Hepatocyte (in vitro differentiated cells): ENCODE measurements at regions not wholly inside any gene's neighbourhood (a gene's known extent, or its start where the extent isn't known, plus 50 kb on each side); places are given as distances from the start of the nearest gene placed in this dataset.
A peak's percentile ranks its signal among the peaks of the same experiment; 100 is the strongest.

ENCODE experiments used
- DNase-seq: peaks from one replicate; pipeline ENCODE4 v3.0.0-alpha.2; 2016; ENCODE audit warnings: low spot score
- H2AFZ ChIP-seq: fragments of 200-600 bp; sonication (generic); 2 replicates; pipeline ENCODE4 v1.6.0; 2016; ENCODE audit warnings: antibody characterized with exemption, mild to moderate bottlenecking
- H3K27ac ChIP-seq: fragments of 200-600 bp; sonication (generic); 2 replicates; pipeline ENCODE4 v1.5.1; 2016; ENCODE audit warnings: mild to moderate bottlenecking
- H3K27me3 ChIP-seq: fragments of 200-600 bp; sonication (generic); 2 replicates; pipeline ENCODE4 v1.6.1; 2016
- H3K36me3 ChIP-seq: fragments of 200-600 bp; sonication (generic); replicated peaks from 2 replicates; pipeline ENCODE4 v1.5.1; 2016; ENCODE audit warnings: low read depth; ENCODE audit not compliant: insufficient read depth
- H3K4me1 ChIP-seq: fragments of 200-600 bp; sonication (generic); 2 replicates; pipeline ENCODE4 v1.5.1; 2016; ENCODE audit warnings: mild to moderate bottlenecking, moderate library complexity; ENCODE audit not compliant: insufficient read depth
- H3K4me2 ChIP-seq: fragments of 200-600 bp; sonication (generic); 2 replicates; pipeline ENCODE4 v1.6.0; 2016
- H3K4me3 ChIP-seq: fragments of 200-600 bp; sonication (generic); 2 replicates; pipeline ENCODE4 v1.5.1; 2016; ENCODE audit warnings: mild to moderate bottlenecking
- H3K79me2 ChIP-seq: fragments of 200-600 bp; sonication (generic); 2 replicates; pipeline ENCODE4 v1.6.0; 2017; ENCODE audit warnings: mild to moderate bottlenecking
- H3K9me2 ChIP-seq: fragments of 200-600 bp; sonication (generic); replicated peaks from 2 replicates; pipeline ENCODE4 v1.6.0; 2017; ENCODE audit warnings: mild to moderate bottlenecking; ENCODE audit not compliant: insufficient read depth
- H3K9me3 ChIP-seq: fragments of 200-600 bp; sonication (generic); 2 replicates; pipeline ENCODE4 v1.5.1; 2016; ENCODE audit warnings: low read depth, mild to moderate bottlenecking
- H4K20me1 ChIP-seq: fragments of 200-600 bp; sonication (generic); 2 replicates; pipeline ENCODE4 v1.6.0; 2016; ENCODE audit warnings: mild to moderate bottlenecking; ENCODE audit not compliant: insufficient read depth, poor library complexity, severe bottlenecking
- EZH2 ChIP-seq: fragments of 200-600 bp; sonication (generic); IDR thresholded peaks from 2 replicates; pipeline ENCODE4 v1.6.1; 2016; ENCODE audit warnings: antibody characterized with exemption, mild to moderate bottlenecking, borderline replicate concordance
- EZH2phosphoT487 ChIP-seq: fragments of 200-600 bp; sonication (generic); IDR thresholded peaks from one replicate; pipeline ENCODE4 v1.6.1; 2018; ENCODE audit warnings: antibody characterized with exemption, mild to moderate bottlenecking, low read depth, moderate library complexity; ENCODE audit not compliant: unreplicated experiment, severe bottlenecking
- WGBS: methylation state at CpG from one replicate; pipeline ENCODE4 v1.1.6; 2016; ENCODE audit warnings: low lambda C conversion rate; ENCODE audit errors: missing lambda C conversion rate; 5-methylcytosine and 5-hydroxymethylcytosine counted together
- TF ChIP-seq, protein P1 (sequence below): fragments of 200-600 bp; sonication (generic); IDR thresholded peaks from 2 replicates; pipeline ENCODE4 v1.5.1; 2016; ENCODE audit warnings: antibody characterized with exemption, mild to moderate bottlenecking; ENCODE audit not compliant: poor library complexity

DNA sequence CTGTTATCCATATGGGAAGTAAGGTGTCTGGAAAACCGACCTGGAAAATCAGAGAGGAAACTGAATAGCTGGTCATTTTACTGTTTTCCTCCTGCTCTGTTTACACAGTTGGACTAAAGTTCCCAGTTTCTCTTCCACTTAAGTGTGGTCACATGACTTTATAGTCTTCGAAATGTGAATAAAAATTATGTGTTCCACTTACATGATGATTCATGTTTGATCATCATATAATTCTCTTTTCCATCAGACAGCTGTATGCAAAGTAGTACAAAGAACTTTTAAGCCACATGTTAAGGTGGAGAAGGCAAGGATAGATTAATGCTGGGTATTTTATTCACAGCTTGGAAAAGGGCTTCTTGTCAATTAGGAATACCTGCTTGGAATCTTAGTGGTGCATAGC is 525.5 kb upstream of the BCHE start:
- Histone ChIP-seq H3K9me2 (no peaks in the 10 kb centered on the region), H3K4me1 (no peaks in the 10 kb centered on the region), H3K27ac (no peak overlapping the region), H2AFZ (no peak overlapping the region), H3K4me2 (no peak overlapping the region), H4K20me1 (no peaks in the 10 kb centered on the region), H3K27me3 (no peaks in the 10 kb centered on the region), H3K36me3 (no peaks in the 10 kb centered on the region), H3K4me3 (no peak overlapping the region), H3K79me2 (no peaks in the 10 kb centered on the region), H3K9me3 (no peaks in the 10 kb centered on the region)
- TF ChIP-seq EZH2 (no peak), EZH2phosphoT487 (no peak)
- TF ChIP-seq, protein P1, sequence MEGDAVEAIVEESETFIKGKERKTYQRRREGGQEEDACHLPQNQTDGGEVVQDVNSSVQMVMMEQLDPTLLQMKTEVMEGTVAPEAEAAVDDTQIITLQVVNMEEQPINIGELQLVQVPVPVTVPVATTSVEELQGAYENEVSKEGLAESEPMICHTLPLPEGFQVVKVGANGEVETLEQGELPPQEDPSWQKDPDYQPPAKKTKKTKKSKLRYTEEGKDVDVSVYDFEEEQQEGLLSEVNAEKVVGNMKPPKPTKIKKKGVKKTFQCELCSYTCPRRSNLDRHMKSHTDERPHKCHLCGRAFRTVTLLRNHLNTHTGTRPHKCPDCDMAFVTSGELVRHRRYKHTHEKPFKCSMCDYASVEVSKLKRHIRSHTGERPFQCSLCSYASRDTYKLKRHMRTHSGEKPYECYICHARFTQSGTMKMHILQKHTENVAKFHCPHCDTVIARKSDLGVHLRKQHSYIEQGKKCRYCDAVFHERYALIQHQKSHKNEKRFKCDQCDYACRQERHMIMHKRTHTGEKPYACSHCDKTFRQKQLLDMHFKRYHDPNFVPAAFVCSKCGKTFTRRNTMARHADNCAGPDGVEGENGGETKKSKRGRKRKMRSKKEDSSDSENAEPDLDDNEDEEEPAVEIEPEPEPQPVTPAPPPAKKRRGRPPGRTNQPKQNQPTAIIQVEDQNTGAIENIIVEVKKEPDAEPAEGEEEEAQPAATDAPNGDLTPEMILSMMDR = no peak
- 85% methylated on average over 2 of the region's 2 CpGs for WGBS
- no peak for DNase-seq

GRCh38 chr3:166360720-166361119 is 523.5 kb upstream of the BCHE start:
- TF ChIP-seq EZH2phosphoT487 = no peak
- no peak for TF ChIP-seq EZH2
- Histone ChIP-seq H3K4me3 (no peak overlapping the region), H3K4me2 (no peak overlapping the region), H2AFZ (no peak overlapping the region), H3K27ac (no peak overlapping the region), H3K36me3 (no peaks in the 10 kb centered on the region), H3K4me1 (no peaks in the 10 kb centered on the region), H3K9me3 (no peaks in the 10 kb centered on the region), H3K79me2 (no peaks in the 10 kb centered on the region), H4K20me1 (no peaks in the 10 kb centered on the region), H3K27me3 (no peaks in the 10 kb centered on the region), H3K9me2 (no peaks in the 10 kb centered on the region)
- DNase-seq = no peak

DNA sequence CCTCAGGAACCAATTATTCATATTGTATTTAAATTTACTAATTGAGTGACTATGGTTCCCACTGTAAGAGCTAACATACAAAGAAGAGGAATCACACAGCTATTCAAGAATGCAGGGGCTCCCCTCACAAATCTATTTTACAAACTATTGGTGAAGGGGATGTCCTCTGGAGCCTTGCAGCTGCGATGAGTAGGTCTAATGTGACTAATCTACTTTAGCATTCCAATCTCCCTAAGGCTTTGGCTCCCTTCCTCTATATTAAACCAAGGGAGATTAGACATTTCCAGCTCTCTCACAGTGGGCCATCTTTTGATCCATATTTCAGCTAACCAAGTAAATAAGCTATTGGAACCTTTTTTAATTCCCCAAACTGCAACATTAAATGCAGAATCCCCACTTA is 514.2 kb upstream of the BCHE start:
- Histone ChIP-seq H3K27me3 (no peaks in the 10 kb centered on the region), H3K4me3 (no peak overlapping the region), H2AFZ (no peak overlapping the region), H3K9me3 (peaks cover 9% of the 10 kb centered on the region), H3K4me1 (no peaks in the 10 kb centered on the region), H4K20me1 (no peaks in the 10 kb centered on the region), H3K79me2 (no peaks in the 10 kb centered on the region), H3K4me2 (no peak overlapping the region), H3K27ac (no peak overlapping the region), H3K9me2 (no peaks in the 10 kb centered on the region), H3K36me3 (no peaks in the 10 kb centered on the region)
- no peak for TF ChIP-seq EZH2
- 59% methylated on average over 1 of the region's 1 CpG for WGBS
- DNase-seq = no peak

- Histone ChIP-seq H3K79me2 (no peaks in the 10 kb centered on the region), H3K4me1 (peaks cover 8% of the 10 kb centered on the region), H4K20me1 (no peaks in the 10 kb centered on the region), H3K4me3 (no peak overlapping the region), H3K9me3 (no peaks in the 10 kb centered on the region), H2AFZ (no peak overlapping the region), H3K36me3 (no peaks in the 10 kb centered on the region), H3K27me3 (no peaks in the 10 kb centered on the region), H3K27ac (peak overlapping the region; percentile 27), H3K9me2 (no peaks in the 10 kb centered on the region), H3K4me2 (no peak overlapping the region)
- no peak for TF ChIP-seq EZH2
- TF ChIP-seq, protein P1 = no peak
- no peak for DNase-seq
Measured at GRCh38 chr3:166340604-166341266, 503.5 kb upstream of the BCHE start.
